Naive thymus-derived CD8-positive, alpha-beta T cell (primary cell): ENCODE measurements at regions not wholly inside any gene's neighbourhood (a gene's known extent, or its start where the extent isn't known, plus 50 kb on each side); places are given as distances from the start of the nearest gene placed in this dataset.

Source experiments
- ATAC-seq, 2 donors: fragments of 150-1000 bp; cut with Tn5 transposase in 1 of 2; sonication (Bioruptor Pico), chemical (Tn5 transposase) in 1 of 2; 1 replicate in 1 of 2; 2 replicates in 1 of 2; pipeline ENCODE4 v1.10.0; 2021; ENCODE audit warnings: mild to moderate bottlenecking in 2 of 2, moderate library complexity in 2 of 2
- POLR2A ChIA-PET: fragments of 350-600 bp; sonication (Branson Sonifier 250); formaldehyde crosslinking; loops from one replicate; lab custom pipeline; 2021; ENCODE audit warnings: antibody characterized with exemption; lab: Charles Lee
- DNase-seq, 10 donors: peaks; one replicate each; pipeline versions ENCODE4 v3.0.0 to v3.0.0-alpha.2; 2020 to 2022
- H3K27ac Mint-ChIP-seq, 10 donors: one replicate each; pipeline ENCODE4 v1.8.0; 2020 to 2022; ENCODE audit warnings: mild to moderate bottlenecking in 10 of 10, mixed read lengths in 10 of 10, moderate library complexity in 4 of 10, inconsistent platforms in 1 of 10
- H3K27me3 Mint-ChIP-seq, 5 donors: one replicate each; pipeline ENCODE4 v1.8.0; 2021 to 2022; ENCODE audit warnings: mixed read lengths in 5 of 5
- H3K36me3 Mint-ChIP-seq, 3 donors: one replicate each; pipeline ENCODE4 v1.8.0; 2020 to 2022; ENCODE audit warnings: mixed read lengths in 3 of 3, mild to moderate bottlenecking in 2 of 3, inconsistent platforms in 1 of 3
- H3K4me1 Mint-ChIP-seq, 4 donors: one replicate each; pipeline ENCODE4 v1.8.0; 2021 to 2022; ENCODE audit warnings: mixed read lengths in 4 of 4
- H3K4me3 Mint-ChIP-seq, 10 donors: one replicate each; pipeline ENCODE4 v1.8.0; 2020 to 2022; ENCODE audit warnings: mild to moderate bottlenecking in 10 of 10, mixed read lengths in 10 of 10, moderate library complexity in 6 of 10, inconsistent platforms in 1 of 10
- H3K9me3 Mint-ChIP-seq, 9 donors: one replicate each; pipeline ENCODE4 v1.8.0; 2020 to 2022; ENCODE audit warnings: mixed read lengths in 9 of 9, mild to moderate bottlenecking in 3 of 9, inconsistent platforms in 1 of 9, moderate library complexity in 1 of 9

DNA sequence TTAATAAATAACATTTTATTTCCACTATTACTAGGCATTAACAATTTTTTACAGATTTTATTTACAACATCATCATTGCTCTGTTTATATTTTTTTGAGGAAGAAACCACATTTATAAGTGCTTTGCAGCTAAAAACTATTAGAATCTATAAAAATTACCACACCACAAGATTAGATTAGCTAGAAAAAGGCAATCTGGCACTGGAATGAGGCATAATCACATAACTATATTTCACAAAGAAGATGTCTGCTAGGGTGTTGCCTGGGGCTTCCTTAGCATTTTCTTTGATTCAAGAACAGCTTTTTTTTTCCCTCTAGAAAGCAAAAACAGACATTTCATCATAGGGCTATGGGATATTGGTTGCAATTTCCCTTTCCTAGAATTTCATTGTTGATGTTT lies 2169.2 kb downstream of the MRPL39 start:
- Mint-ChIP-seq H3K9me3 (peaks cover 0 to 9% (median 0%) of the 10 kb centered on the region in 9 donors), H3K36me3 (no peaks in the 10 kb centered on the region), H3K4me1 (no peaks in the 10 kb centered on the region), H3K27me3 (peaks cover 0 to 5% (median 0%) of the 10 kb centered on the region in 5 donors), H3K27ac (no peak overlapping the region), H3K4me3 (no peak overlapping the region)
- DNase-seq = no peak
- ATAC-seq = no peak
- POLR2A ChIA-PET = no interaction called here

DNA sequence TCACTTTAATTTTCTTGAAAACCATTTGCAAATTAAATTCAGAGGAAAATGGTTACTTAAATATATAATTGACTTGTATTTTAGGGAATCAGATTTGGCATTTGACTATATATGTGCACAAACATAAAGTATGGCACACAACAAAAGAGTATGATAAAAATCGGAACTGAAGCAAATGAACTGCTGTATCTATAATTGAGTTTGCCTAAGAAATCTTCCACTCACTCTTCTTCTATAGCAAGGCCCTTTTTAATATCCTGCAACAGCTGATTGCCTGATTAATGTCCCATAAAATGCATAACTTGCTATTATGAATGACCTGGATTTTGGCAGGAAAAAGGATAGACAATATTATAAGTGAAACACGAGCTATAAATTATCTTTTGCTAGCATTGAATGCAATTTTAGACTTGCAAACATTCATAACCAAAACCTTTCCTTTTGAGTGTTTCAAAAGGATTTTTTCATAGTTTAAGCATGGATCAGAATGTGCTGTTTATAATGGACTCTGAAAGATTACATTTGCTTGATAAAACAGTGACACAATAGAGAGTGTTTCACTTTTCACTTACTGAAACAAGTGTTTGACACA lies 2204.3 kb downstream of the MRPL39 start:
- H3K36me3 Mint-ChIP-seq = no peaks in the 10 kb centered on the region
- H3K27me3 Mint-ChIP-seq = no peaks in the 10 kb centered on the region
- no peaks in the 10 kb centered on the region for H3K4me1 Mint-ChIP-seq
- POLR2A ChIA-PET = no interaction called here
- no peak overlapping the region for H3K4me3 Mint-ChIP-seq
- no peak for ATAC-seq
- H3K27ac Mint-ChIP-seq = no peak overlapping the region
- no peak for DNase-seq
- H3K9me3 Mint-ChIP-seq = no peaks in the 10 kb centered on the region

- Mint-ChIP-seq H3K4me1 (no peaks in the 10 kb centered on the region), H3K27ac (no peak overlapping the region), H3K36me3 (no peaks in the 10 kb centered on the region), H3K4me3 (no peak overlapping the region), H3K9me3 (no peaks in the 10 kb centered on the region), H3K27me3 (no peaks in the 10 kb centered on the region)
- no peak for ATAC-seq
- DNase-seq = no peak
- POLR2A ChIA-PET = no interaction called here
Observed at GRCh38 chr21:23401278-23401677, 2206.0 kb downstream of the MRPL39 start.

- Mint-ChIP-seq H3K4me3 (no peak overlapping the region), H3K4me1 (no peaks in the 10 kb centered on the region), H3K27me3 (no peaks in the 10 kb centered on the region), H3K27ac (no peak overlapping the region), H3K9me3 (no peaks in the 10 kb centered on the region), H3K36me3 (no peaks in the 10 kb centered on the region)
- DNase-seq (no peak), ATAC-seq (no peak)
- POLR2A ChIA-PET = no interaction called here
Observed at GRCh38 chr21:23398726-23399125, 2208.6 kb downstream of the MRPL39 start.

DNA sequence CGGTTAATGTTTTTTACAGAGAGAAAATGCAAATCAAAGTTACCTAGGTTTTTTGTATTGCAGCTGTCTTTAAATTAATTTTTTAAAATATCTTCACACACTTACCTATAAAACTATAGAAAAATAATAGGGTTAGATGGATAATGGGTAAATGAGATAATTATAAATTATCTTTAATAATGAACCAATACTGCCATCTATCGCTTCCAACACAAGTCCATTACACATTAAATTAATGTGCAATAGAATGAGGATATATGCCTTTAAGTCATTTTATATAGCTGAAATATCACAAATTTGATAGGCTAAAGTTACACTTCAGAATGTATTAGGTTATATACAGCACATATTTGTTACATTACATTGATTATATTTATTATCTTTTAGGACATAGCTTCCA lies 2212.8 kb downstream of the MRPL39 start:
- Mint-ChIP-seq H3K9me3 (peaks cover 0 to under 1% (median 0%) of the 10 kb centered on the region in 9 donors), H3K4me3 (no peak overlapping the region), H3K4me1 (no peaks in the 10 kb centered on the region), H3K27me3 (no peaks in the 10 kb centered on the region), H3K36me3 (no peaks in the 10 kb centered on the region), H3K27ac (no peak overlapping the region)
- DNase-seq (no peak), ATAC-seq (no peak)
- POLR2A ChIA-PET = no interaction called here

DNA sequence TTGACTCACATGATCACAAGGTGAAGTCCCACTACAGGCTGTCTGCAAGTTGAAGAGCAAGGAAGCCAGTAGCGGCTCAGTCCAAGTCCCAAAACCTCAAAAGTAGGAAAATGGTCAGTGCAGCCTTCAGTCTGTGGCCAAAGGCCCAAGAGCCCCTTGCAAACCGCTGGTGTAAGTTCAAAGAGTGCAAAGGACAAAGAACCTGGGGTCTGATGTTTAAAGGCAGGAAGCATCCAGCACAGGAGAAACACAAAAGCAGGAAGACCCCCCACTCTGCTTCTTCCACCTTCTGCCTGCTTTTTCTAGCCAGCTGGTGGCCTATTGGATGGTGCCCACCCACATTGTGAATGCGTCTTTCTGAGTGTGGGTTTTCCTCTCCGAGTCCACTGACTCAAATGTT lies 2222.6 kb downstream of the MRPL39 start:
- DNase-seq = no peak
- ATAC-seq = no peak
- Mint-ChIP-seq H3K36me3 (no peaks in the 10 kb centered on the region), H3K27me3 (peaks cover 0 to 4% (median 0%) of the 10 kb centered on the region in 5 donors), H3K27ac (no peak overlapping the region), H3K4me1 (no peaks in the 10 kb centered on the region), H3K9me3 (peaks cover 0 to 13% (median 0%) of the 10 kb centered on the region in 9 donors), H3K4me3 (no peak overlapping the region)
- POLR2A ChIA-PET = no interaction called here

DNA sequence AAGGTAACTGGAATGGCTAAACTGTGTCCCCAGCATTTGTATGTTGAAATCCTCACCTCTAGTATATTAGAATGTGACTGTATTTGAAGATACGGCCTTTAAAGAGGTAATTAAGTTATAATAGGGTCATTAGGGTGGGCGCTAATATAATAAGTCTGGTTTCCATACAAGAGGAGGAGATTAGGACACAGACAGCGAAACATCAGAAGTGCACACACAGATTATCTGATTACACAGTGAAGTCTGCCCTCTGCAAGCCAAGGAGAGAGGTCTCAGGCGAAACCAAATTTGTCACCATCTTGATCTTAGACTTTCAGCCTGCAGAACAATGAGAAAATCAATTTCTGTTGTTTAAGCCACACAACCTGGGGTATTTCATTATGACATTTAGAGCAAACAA lies 2233.1 kb downstream of the MRPL39 start:
- POLR2A ChIA-PET = no interaction called here
- Mint-ChIP-seq H3K4me3 (no peak overlapping the region), H3K4me1 (no peaks in the 10 kb centered on the region), H3K27me3 (peaks cover 0 to 11% (median 0%) of the 10 kb centered on the region in 5 donors), H3K27ac (no peak overlapping the region), H3K9me3 (peaks cover 0 to 10% (median 0%) of the 10 kb centered on the region in 9 donors), H3K36me3 (no peaks in the 10 kb centered on the region)
- no peak for ATAC-seq
- DNase-seq = no peak

DNA sequence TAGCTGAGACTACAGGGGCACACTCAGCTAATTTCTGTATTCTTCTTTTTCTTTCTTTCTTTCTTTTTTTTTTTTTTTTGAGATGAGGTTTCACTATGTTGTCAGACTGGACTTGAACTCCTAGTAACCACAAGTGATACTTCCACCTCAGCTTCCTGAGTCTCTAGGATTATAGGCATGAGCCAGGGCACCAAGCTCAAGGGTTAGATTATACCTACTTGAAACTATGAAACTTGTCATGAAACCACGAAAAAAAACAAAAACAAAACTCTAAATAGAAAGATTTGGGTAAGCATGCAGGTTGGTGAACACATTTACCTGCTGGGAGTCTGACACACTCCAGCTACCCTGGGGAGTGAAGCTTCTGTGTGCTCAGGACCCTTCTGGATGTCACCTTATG lies 2250.4 kb downstream of the MRPL39 start:
- Mint-ChIP-seq H3K27me3 (peaks cover 0 to 6% (median 0%) of the 10 kb centered on the region in 5 donors), H3K4me3 (no peak overlapping the region), H3K9me3 (peaks cover 0 to 9% (median 0%) of the 10 kb centered on the region in 9 donors), H3K4me1 (no peaks in the 10 kb centered on the region), H3K36me3 (no peaks in the 10 kb centered on the region), H3K27ac (no peak overlapping the region)
- ATAC-seq (no peak), DNase-seq (no peak)
- POLR2A ChIA-PET = no interaction called here

GRCh38 chr21:23316190-23316589 lies 2291.1 kb downstream of the MRPL39 start:
- ATAC-seq (no peak), DNase-seq (no peak)
- Mint-ChIP-seq H3K9me3 (peaks cover 0 to 3% (median 0%) of the 10 kb centered on the region in 9 donors), H3K4me3 (no peak overlapping the region), H3K36me3 (no peaks in the 10 kb centered on the region), H3K27me3 (peaks cover 0 to 8% (median 0%) of the 10 kb centered on the region in 5 donors), H3K4me1 (no peaks in the 10 kb centered on the region), H3K27ac (no peak overlapping the region)
- POLR2A ChIA-PET = no interaction called here

DNA sequence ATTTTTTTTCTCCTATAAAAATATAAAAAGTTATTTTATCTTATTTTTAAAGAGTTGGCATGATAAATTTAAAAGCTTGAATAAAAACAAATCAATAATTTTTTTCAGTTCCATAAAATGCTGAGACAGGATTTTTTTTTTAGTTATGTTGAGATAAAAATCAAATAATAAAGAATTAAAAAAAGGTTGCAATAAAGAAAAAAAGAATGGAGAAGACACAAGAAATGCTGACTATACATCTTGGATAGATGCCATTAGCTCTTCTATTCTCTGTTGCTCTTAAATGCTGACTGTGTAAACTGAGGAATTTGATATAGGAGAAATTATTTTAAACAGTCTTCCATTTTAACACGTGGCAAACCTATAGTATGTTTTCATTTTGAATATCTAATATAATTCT lies 2298.5 kb downstream of the MRPL39 start:
- no peaks in the 10 kb centered on the region for H3K27me3 Mint-ChIP-seq
- H3K9me3 Mint-ChIP-seq = peaks cover 0 to 4% (median 0%) of the 10 kb centered on the region in 9 donors
- DNase-seq (no peak), ATAC-seq (no peak)
- H3K4me1 Mint-ChIP-seq = no peaks in the 10 kb centered on the region
- no peak overlapping the region for H3K4me3 Mint-ChIP-seq
- H3K36me3 Mint-ChIP-seq = no peaks in the 10 kb centered on the region
- POLR2A ChIA-PET = no interaction called here
- H3K27ac Mint-ChIP-seq = no peak overlapping the region

DNA sequence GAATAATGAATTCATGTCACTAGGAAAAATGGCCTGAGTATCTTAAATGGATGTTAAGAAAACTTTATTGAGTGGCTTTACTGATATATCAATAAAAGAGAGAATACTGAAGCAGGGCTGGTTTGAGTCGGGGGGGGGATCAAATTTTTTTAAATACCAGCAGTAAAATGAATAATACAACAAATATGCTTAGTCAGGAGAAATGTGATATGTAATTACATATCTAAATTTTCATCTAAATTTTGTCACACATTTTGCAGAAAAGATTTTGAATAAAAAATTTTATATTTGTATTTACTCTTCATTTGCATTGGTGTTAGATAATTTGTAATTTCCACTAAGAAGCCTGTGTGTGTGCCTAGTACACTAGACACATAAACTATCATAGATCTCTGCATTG lies 2300.2 kb downstream of the MRPL39 start:
- Mint-ChIP-seq H3K4me3 (no peak overlapping the region), H3K27ac (no peak overlapping the region), H3K36me3 (no peaks in the 10 kb centered on the region), H3K9me3 (peaks cover 0 to 4% (median 0%) of the 10 kb centered on the region in 9 donors), H3K27me3 (no peaks in the 10 kb centered on the region), H3K4me1 (no peaks in the 10 kb centered on the region)
- POLR2A ChIA-PET = no interaction called here
- DNase-seq (no peak), ATAC-seq (no peak)

DNA sequence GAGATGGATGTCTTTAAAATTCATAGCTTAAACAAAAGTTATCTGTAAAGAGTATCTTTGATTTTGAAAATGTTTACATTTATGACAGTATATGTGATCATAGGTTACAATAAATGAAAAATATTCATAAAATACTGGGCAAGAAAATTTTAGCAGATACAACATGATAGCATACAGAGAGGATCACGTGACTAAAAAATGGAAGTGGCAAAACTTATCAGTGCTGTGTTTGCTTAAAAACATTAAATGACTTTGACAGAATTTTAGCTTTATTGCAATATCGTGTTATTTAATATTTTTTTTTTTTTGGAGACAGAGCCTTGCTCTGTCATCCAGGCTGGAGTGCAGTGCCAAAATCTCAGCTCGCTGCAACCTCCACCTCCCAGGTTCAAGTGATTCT lies 2294.1 kb downstream of the NCAM2 start:
- no peak overlapping the region for H3K4me3 Mint-ChIP-seq
- no peak for ATAC-seq
- H3K36me3 Mint-ChIP-seq = no peaks in the 10 kb centered on the region
- H3K27me3 Mint-ChIP-seq = no peaks in the 10 kb centered on the region
- H3K4me1 Mint-ChIP-seq = no peaks in the 10 kb centered on the region
- H3K9me3 Mint-ChIP-seq = peaks cover 0 to 24% (median 0%) of the 10 kb centered on the region in 9 donors
- H3K27ac Mint-ChIP-seq = no peak overlapping the region
- DNase-seq = no peak
- POLR2A ChIA-PET = no interaction called here

- H3K27ac Mint-ChIP-seq = no peak overlapping the region
- POLR2A ChIA-PET = no interaction called here
- no peak for DNase-seq
Observed at GRCh38 chr21:23281917-23282316, 2283.7 kb downstream of the NCAM2 start.

GRCh38 chr21:23249760-23250159 lies 2251.6 kb downstream of the NCAM2 start:
- H3K4me3 Mint-ChIP-seq = no peak overlapping the region
- no peaks in the 10 kb centered on the region for H3K4me1 Mint-ChIP-seq
- H3K9me3 Mint-ChIP-seq = no peaks in the 10 kb centered on the region
- ATAC-seq (no peak), DNase-seq (no peak)
- no peaks in the 10 kb centered on the region for H3K36me3 Mint-ChIP-seq
- POLR2A ChIA-PET = no interaction called here
- H3K27me3 Mint-ChIP-seq = no peaks in the 10 kb centered on the region
- H3K27ac Mint-ChIP-seq = no peak overlapping the region

More at GRCh38 chr21:23281917-23282316, 2283.7 kb downstream of the NCAM2 start:
- Mint-ChIP-seq H3K36me3 (no peaks in the 10 kb centered on the region), H3K27me3 (no peaks in the 10 kb centered on the region), H3K4me3 (no peak overlapping the region), H3K4me1 (no peaks in the 10 kb centered on the region), H3K9me3 (peaks cover 0 to 6% (median 0%) of the 10 kb centered on the region in 9 donors)
- ATAC-seq = no peak
